ENCODE measurements at regions not wholly inside any gene's neighbourhood (a gene's known extent, or its start where the extent isn't known, plus 50 kb on each side); places are given as distances from the start of the nearest gene placed in this dataset.

- Histone ChIP-seq H3K36me3 (no peaks in the 10 kb centered on the region), H3K4me3 (no peak overlapping the region), H3K4me1 (ENCODE audit: low read depth) (no peaks in the 10 kb centered on the region), H3K27me3 (no peaks in the 10 kb centered on the region), H3K27ac (no peak overlapping the region), H3K9me3 (ENCODE audit: low read depth) (no peaks in the 10 kb centered on the region)
- peak in 1 of 2 donors; percentile 35 for DNase-seq (ENCODE audit: low read depth in 1 of 2, low spot score in 1 of 2)
- no peak for TF ChIP-seq CTCF (IDR thresholded peaks at IDR 0.05; ENCODE audit: low read depth, low read length)
Measured at GRCh38 chr21:16071092-16071491, 341.3 kb downstream of the USP25 start.

GRCh38 chr21:16071761-16072160 lies 342.0 kb downstream of the USP25 start:
- TF ChIP-seq CTCF (IDR thresholded peaks at IDR 0.05; ENCODE audit: low read depth, low read length) = no peak
- Histone ChIP-seq H3K27ac (no peak overlapping the region), H3K4me1 (ENCODE audit: low read depth) (no peaks in the 10 kb centered on the region), H3K27me3 (no peaks in the 10 kb centered on the region), H3K9me3 (ENCODE audit: low read depth) (no peaks in the 10 kb centered on the region), H3K36me3 (no peaks in the 10 kb centered on the region), H3K4me3 (no peak overlapping the region)
- no peak for DNase-seq (ENCODE audit: low read depth in 1 of 2, low spot score in 1 of 2)

- no peak for TF ChIP-seq CTCF (IDR thresholded peaks at IDR 0.05; ENCODE audit: low read depth, low read length)
- H3K36me3 ChIP-seq = no peaks in the 10 kb centered on the region
- H3K4me3 ChIP-seq = no peak overlapping the region
- no peaks in the 10 kb centered on the region for H3K27me3 ChIP-seq
- H3K27ac ChIP-seq = no peak overlapping the region
- H3K9me3 ChIP-seq (ENCODE audit: low read depth) = no peaks in the 10 kb centered on the region
- no peak for DNase-seq (ENCODE audit: low read depth in 1 of 2, low spot score in 1 of 2)
- no peaks in the 10 kb centered on the region for H3K4me1 ChIP-seq (ENCODE audit: low read depth)
Measured at GRCh38 chr21:16072221-16072620, 342.4 kb downstream of the USP25 start.

GRCh38 chr21:16072737-16073136 lies 343.0 kb downstream of the USP25 start:
- H3K4me3 ChIP-seq = no peak overlapping the region

GRCh38 chr21:16073586-16073985 lies 343.8 kb downstream of the USP25 start:
- Histone ChIP-seq H3K4me3 (no peak overlapping the region), H3K9me3 (ENCODE audit: low read depth) (no peaks in the 10 kb centered on the region), H3K27ac (no peak overlapping the region), H3K4me1 (ENCODE audit: low read depth) (no peaks in the 10 kb centered on the region), H3K36me3 (no peaks in the 10 kb centered on the region), H3K27me3 (no peaks in the 10 kb centered on the region)
- TF ChIP-seq CTCF (IDR thresholded peaks at IDR 0.05; ENCODE audit: low read depth, low read length) = no peak
- no peak for DNase-seq (ENCODE audit: low read depth in 1 of 2, low spot score in 1 of 2)

More at GRCh38 chr21:16072737-16073136, 343.0 kb downstream of the USP25 start:
- peak in 1 of 2 donors; percentile 85 for DNase-seq (ENCODE audit: low read depth in 1 of 2, low spot score in 1 of 2)
- Histone ChIP-seq H3K27ac (no peak overlapping the region), H3K27me3 (no peaks in the 10 kb centered on the region), H3K9me3 (ENCODE audit: low read depth) (no peaks in the 10 kb centered on the region), H3K4me1 (ENCODE audit: low read depth) (no peaks in the 10 kb centered on the region), H3K36me3 (no peaks in the 10 kb centered on the region)
- no peak for TF ChIP-seq CTCF (IDR thresholded peaks at IDR 0.05; ENCODE audit: low read depth, low read length)

- Histone ChIP-seq H3K4me1 (ENCODE audit: low read depth) (no peaks in the 10 kb centered on the region), H3K4me3 (no peak overlapping the region), H3K36me3 (no peaks in the 10 kb centered on the region), H3K27me3 (no peaks in the 10 kb centered on the region), H3K27ac (no peak overlapping the region), H3K9me3 (ENCODE audit: low read depth) (no peaks in the 10 kb centered on the region)
- no peak for TF ChIP-seq CTCF (IDR thresholded peaks at IDR 0.05; ENCODE audit: low read depth, low read length)
- DNase-seq (ENCODE audit: low read depth in 1 of 2, low spot score in 1 of 2) = no peak
Measured at GRCh38 chr21:16074950-16075489, 345.2 kb downstream of the USP25 start.
